HepG2 (cell line): ENCODE measurements at regions not wholly inside any gene's neighbourhood (a gene's known extent, or its start where the extent isn't known, plus 50 kb on each side); places are given as distances from the start of the nearest gene placed in this dataset.

Source experiments
- ATAC-seq: fragments of 200-7000 bp; cut with Tn5 transposase; 3 replicates; pipeline ENCODE4 v1.9.1; 2020; ENCODE audit warnings: mild to moderate bottlenecking, moderate library complexity
- BruUV-seq: library from RNA; stranded (reverse); fragments of 400-500 nt; replicated peaks from 2 replicates; lab custom pipeline; 2021; lab: Mats Ljungman, UMichigan
- CTCF ChIA-PET: fragments of 300-600 bp; formaldehyde crosslinking; extraction: SDS; loops from one replicate; lab custom pipeline; 2021; ENCODE audit warnings: low total read pairs, inconsistent platforms, low intra/inter-chr PET ratio; lab: Yijun Ruan, JAX
- POLR2A ChIA-PET: fragments of 350-600 bp; sonication (Branson Sonifier 250); formaldehyde crosslinking; loops from one replicate; lab custom pipeline; 2020; ENCODE audit warnings: antibody characterized with exemption, inconsistent platforms; lab: Yijun Ruan, JAX
- DNase-seq: peaks from one replicate; pipeline ENCODE4 v3.0.0-alpha.2; 2015; ENCODE audit warnings: low spot score
- FAIRE-seq: peaks from 3 replicates; lab custom pipeline; 2011; peaks lifted over from hg19 to GRCh38; lab: Jason Lieb, UNC
- H2AFZ ChIP-seq: one replicate; pipeline ENCODE4 v1.6.1; 2011; ENCODE audit warnings: low read length, inconsistent platforms
- H3K27ac ChIP-seq: fragments of 300-600 bp; 3 replicates; pipeline ENCODE4 v1.8.0; 2011; ENCODE audit warnings: mixed run types, mild to moderate bottlenecking, mixed read lengths, low read length, inconsistent platforms; ENCODE audit not compliant: insufficient read depth; ENCODE audit errors: extremely low read length
- H3K27me3 ChIP-seq, 2 experiments: fragments of 200-600 bp in 1 of 2; 2 replicates in 1 of 2; 3 replicates in 1 of 2; pipeline versions ENCODE4 v1.6.0 to v1.8.0; 2011; ENCODE audit warnings: low read length in 2 of 2, mild to moderate bottlenecking in 2 of 2, moderate library complexity in 2 of 2, inconsistent platforms in 1 of 2; ENCODE audit not compliant: insufficient read depth in 2 of 2, control insufficient read depth in 1 of 2
- H3K36me3 ChIP-seq, 2 experiments: fragments of 200-600 bp in 1 of 2; replicated peaks in 1 of 2; 2 replicates in 1 of 2; 3 replicates in 1 of 2; pipeline versions ENCODE4 v1.5.1 to v1.8.0; 2011; ENCODE audit warnings: low read length in 2 of 2, inconsistent platforms in 1 of 2; ENCODE audit not compliant: insufficient read depth in 2 of 2, control insufficient read depth in 1 of 2
- H3K4me1 ChIP-seq: 2 replicates; pipeline ENCODE4 v1.5.1; 2012; ENCODE audit warnings: low read length, inconsistent platforms; ENCODE audit not compliant: insufficient read depth
- H3K4me2 ChIP-seq: 2 replicates; pipeline ENCODE4 v1.6.0; 2011; ENCODE audit warnings: low read depth, low read length, inconsistent platforms
- H3K4me3 ChIP-seq, 3 experiments: fragments of 200-600 bp in 1 of 3; sonication (generic), shearing (Covaris generic) in 1 of 3; replicated peaks in 1 of 3; 2 replicates each; pipeline ENCODE4 v1.5.1; 2011 to 2016; ENCODE audit warnings: low read length in 3 of 3, inconsistent platforms in 2 of 3, low read depth in 2 of 3, mild to moderate bottlenecking in 2 of 3, control low read depth in 1 of 3, mixed read lengths in 1 of 3; ENCODE audit not compliant: insufficient read depth in 1 of 3
- H3K79me2 ChIP-seq: one replicate; pipeline ENCODE4 v1.6.1; 2011; ENCODE audit warnings: low read length, inconsistent platforms; ENCODE audit not compliant: insufficient read depth
- H3K9ac ChIP-seq: 2 replicates; pipeline ENCODE4 v1.6.0; 2011; ENCODE audit warnings: mild to moderate bottlenecking, low read depth, low read length, inconsistent platforms; ENCODE audit not compliant: insufficient read depth
- H3K9me3 ChIP-seq: 2 replicates; pipeline ENCODE4 v1.5.1; 2012; ENCODE audit warnings: mild to moderate bottlenecking, low read length
- H4K20me1 ChIP-seq: 2 replicates; pipeline ENCODE4 v1.6.0; 2011; ENCODE audit warnings: inconsistent platforms, mild to moderate bottlenecking, low read length, moderate library complexity; ENCODE audit not compliant: insufficient read depth
- ERF ChIP-seq: IDR thresholded peaks from 2 replicates; pipeline ENCODE4 v1.6.1; 2018; ENCODE audit warnings: missing biosample characterization, missing genetic modification reagents
- GABPB1 ChIP-seq: IDR thresholded peaks from 2 replicates; pipeline ENCODE4 v1.6.1; 2016; ENCODE audit warnings: mild to moderate bottlenecking, missing genetic modification reagents, moderate library complexity, missing compliant biosample characterization
- HNF4G ChIP-seq, 2 experiments: sonication (generic) in 1 of 2; formaldehyde crosslinking in 1 of 2; IDR thresholded peaks; 2 replicates each; pipeline versions ENCODE4 v1.4.0 to v1.6.1; 2011 to 2020; ENCODE audit warnings: borderline replicate concordance in 2 of 2, low read depth in 2 of 2, mild to moderate bottlenecking in 2 of 2, low read length in 1 of 2, missing genetic modification reagents in 1 of 2, moderate library complexity in 1 of 2
- NONO ChIP-seq, 2 experiments: fragments of 450-650 bp in 1 of 2; sonication (generic) in 1 of 2; formaldehyde crosslinking in 1 of 2; IDR thresholded peaks in 1 of 2; conservative IDR thresholded peaks in 1 of 2; 2 replicates each; pipeline versions ENCODE4 v1.6.1 to v1.8.0; 2017 to 2022; ENCODE audit warnings: mild to moderate bottlenecking in 1 of 2, missing genetic modification reagents in 1 of 2, moderate library complexity in 1 of 2
- PHF20 ChIP-seq: sonication (generic); formaldehyde crosslinking; IDR thresholded peaks from 2 replicates; pipeline ENCODE4 v1.5.0; 2020; ENCODE audit warnings: mild to moderate bottlenecking, missing genetic modification reagents
- SAP130 ChIP-seq: IDR thresholded peaks from 2 replicates; pipeline ENCODE4 v1.6.1; 2016; ENCODE audit warnings: low read depth
- SMYD3 ChIP-seq: sonication (generic); formaldehyde crosslinking; IDR thresholded peaks from 2 replicates; pipeline ENCODE4 v1.8.1; 2023; ENCODE audit warnings: mild to moderate bottlenecking, missing genetic modification reagents
- SP2 ChIP-seq: sonication (generic); formaldehyde crosslinking; IDR thresholded peaks from 2 replicates; pipeline ENCODE4 v1.5.1; 2020; ENCODE audit warnings: mild to moderate bottlenecking, missing genetic modification reagents
- XRCC5 ChIP-seq: fragments of 200-400 bp; formaldehyde crosslinking; optimal IDR thresholded peaks from 2 replicates; pipeline ENCODE3; 2017; ENCODE audit warnings: mild to moderate bottlenecking, low read length
- ZNF232 ChIP-seq: sonication (generic); formaldehyde crosslinking; IDR thresholded peaks from 2 replicates; pipeline ENCODE4 v1.4.0; 2020; ENCODE audit warnings: missing genetic modification reagents, borderline replicate concordance
- ZNF343 ChIP-seq: sonication (generic); formaldehyde crosslinking; IDR thresholded peaks from 2 replicates; pipeline ENCODE4 v1.4.0; 2020; ENCODE audit warnings: mild to moderate bottlenecking, missing genetic modification reagents
- ZNF451 ChIP-seq: sonication (generic); formaldehyde crosslinking; IDR thresholded peaks from 2 replicates; pipeline ENCODE4 v1.5.0; 2020; ENCODE audit warnings: mild to moderate bottlenecking, missing genetic modification reagents
- ZNF558 ChIP-seq: sonication (generic); formaldehyde crosslinking; IDR thresholded peaks from 2 replicates; pipeline ENCODE4 v1.9.0; 2022; ENCODE audit warnings: mild to moderate bottlenecking, missing genetic modification reagents, borderline replicate concordance
- ZSCAN9 ChIP-seq: IDR thresholded peaks from 2 replicates; pipeline ENCODE4 v1.6.1; 2016; ENCODE audit warnings: borderline replicate concordance
- WGBS: methylation state at CpG from one replicate; pipeline ENCODE4 v1.1.6; 2017; ENCODE audit warnings: low lambda C conversion rate; 5-methylcytosine and 5-hydroxymethylcytosine counted together
- in situ Hi-C: cut with HindIII; loops from 2 replicates; pipeline ENCODE4 v1.10.0; 2017; ENCODE audit warnings: low pct_unique_long_range_greater_than_20kb; ENCODE audit not compliant: extremely low pct_ligation_motif_present
- intact Hi-C: fragments of 100-400 bp; cut with micrococcal nuclease; formaldehyde crosslinking; loops from one replicate; pipeline ENCODE4 v1.10.0; 2022; ENCODE audit not compliant: unreplicated experiment
- TF ChIP-seq, protein P1 (sequence below): conservative IDR thresholded peaks from 2 replicates; pipeline ENCODE4 v1.6.1; 2018; ENCODE audit warnings: missing genetic modification reagents
- TF ChIP-seq, protein P2 (sequence below): sonication (generic); formaldehyde crosslinking; IDR thresholded peaks from 2 replicates; pipeline ENCODE4 v1.8.1; 2023; ENCODE audit warnings: missing genetic modification reagents, inconsistent platforms, borderline replicate concordance
- TF ChIP-seq, protein P3 (sequence below): sonication (generic); formaldehyde crosslinking; IDR thresholded peaks from 2 replicates; pipeline ENCODE4 v1.4.0; 2020; ENCODE audit warnings: missing genetic modification reagents, borderline replicate concordance
- TF ChIP-seq, protein P4 (sequence below): sonication (generic); formaldehyde crosslinking; IDR thresholded peaks from 2 replicates; pipeline ENCODE4 v1.5.1; 2020; ENCODE audit warnings: mild to moderate bottlenecking, moderate library complexity, missing genetic modification reagents

DNA sequence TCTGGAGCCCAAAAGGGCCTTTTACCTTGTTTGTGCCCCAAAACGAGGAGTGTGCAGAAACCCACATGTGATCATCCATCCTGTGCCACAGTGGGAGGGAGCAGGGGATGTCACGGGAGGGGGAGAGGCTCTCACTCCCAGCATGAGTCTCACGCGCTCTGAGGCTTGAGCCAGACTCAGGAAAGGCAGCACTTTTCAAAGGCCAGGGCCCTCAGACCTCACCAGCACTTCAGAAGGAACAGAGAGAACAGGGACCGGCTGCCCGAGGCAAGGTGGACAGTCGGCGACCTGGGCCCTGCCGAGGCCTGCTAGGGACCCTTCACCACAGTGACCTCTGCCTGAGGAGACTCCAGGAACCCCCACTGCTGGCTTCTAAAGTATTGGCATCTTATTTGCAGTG is 71.7 kb upstream of the WASF3 start (continued):
- TF ChIP-seq, protein P1, sequence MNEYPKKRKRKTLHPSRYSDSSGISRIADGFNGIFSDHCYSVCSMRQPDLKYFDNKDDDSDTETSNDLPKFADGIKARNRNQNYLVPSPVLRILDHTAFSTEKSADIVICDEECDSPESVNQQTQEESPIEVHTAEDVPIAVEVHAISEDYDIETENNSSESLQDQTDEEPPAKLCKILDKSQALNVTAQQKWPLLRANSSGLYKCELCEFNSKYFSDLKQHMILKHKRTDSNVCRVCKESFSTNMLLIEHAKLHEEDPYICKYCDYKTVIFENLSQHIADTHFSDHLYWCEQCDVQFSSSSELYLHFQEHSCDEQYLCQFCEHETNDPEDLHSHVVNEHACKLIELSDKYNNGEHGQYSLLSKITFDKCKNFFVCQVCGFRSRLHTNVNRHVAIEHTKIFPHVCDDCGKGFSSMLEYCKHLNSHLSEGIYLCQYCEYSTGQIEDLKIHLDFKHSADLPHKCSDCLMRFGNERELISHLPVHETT (CRISPR knock-in tag): no peak
- TF ChIP-seq ZNF558: no peak
- TF ChIP-seq ZSCAN9 (CRISPR knock-in tag): no peak

DNA sequence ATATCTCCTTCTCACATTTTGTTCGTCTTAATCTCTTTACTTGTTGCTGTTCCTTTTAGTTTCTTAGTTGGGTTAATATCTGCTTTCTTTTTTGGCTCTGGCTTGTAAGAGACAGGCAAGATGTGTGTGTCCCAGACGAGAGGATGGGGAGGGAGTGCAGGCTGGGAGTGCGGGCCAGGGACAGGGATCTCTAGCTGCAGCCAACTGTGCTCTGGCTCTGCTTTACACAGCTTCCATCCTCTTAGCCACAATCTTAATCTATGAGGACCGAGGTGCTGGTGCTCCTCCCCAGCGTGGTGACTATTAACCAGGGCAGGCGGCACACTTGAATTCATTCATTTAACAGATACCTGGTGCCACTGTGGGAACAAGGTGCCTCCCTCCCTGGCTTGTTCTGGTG is 70.9 kb upstream of the WASF3 start:
- no peak overlapping the region for H3K4me2 ChIP-seq
- in situ Hi-C loops: no loop called here
- no peaks in the 10 kb centered on the region for H3K36me3 ChIP-seq
- no peaks in the 10 kb centered on the region for H3K79me2 ChIP-seq
- BruUV-seq: no TSS peak
- no peaks in the 10 kb centered on the region for H3K9me3 ChIP-seq
- no peaks in the 10 kb centered on the region for H4K20me1 ChIP-seq
- POLR2A ChIA-PET: no interaction called here
- H3K4me3 ChIP-seq: no peak overlapping the region
- FAIRE-seq (no peak), DNase-seq (no peak), ATAC-seq (no peak)
- H3K9ac ChIP-seq: no peak overlapping the region
- no peak overlapping the region for H3K27ac ChIP-seq
- no peaks in the 10 kb centered on the region for H3K4me1 ChIP-seq
- H2AFZ ChIP-seq: no peak overlapping the region
- CTCF ChIA-PET: interaction anchor here (0.6 kb wide), 1 partner anchor 198 kb away, joined by 3 read pairs; no protein-coding TSS in a partner anchor
- 8% methylated on average over 6 of the region's 6 CpGs for WGBS
- intact Hi-C loops: no loop called here
- peaks cover 2 to 28% of the 10 kb centered on the region in 2 experiments; a peak in 4 of 5 replicates for H3K27me3 ChIP-seq
- TF ChIP-seq PHF20 (CRISPR knock-in tag) (no peak), ZNF343 (CRISPR knock-in tag) (no peak), GABPB1 (CRISPR knock-in tag) (no peak), SP2 (no peak), SMYD3 (no peak), NONO (IDR thresholded peaks at IDR 0.05) (no peak), NONO (CRISPR knock-in tag; conservative IDR thresholded peaks at IDR 0.05) (no peak), XRCC5 (no peak), ZNF451 (CRISPR knock-in tag) (no peak), HNF4G (IDR thresholded peaks at IDR 0.05; ENCODE audit: borderline replicate concordance, low read depth, low read length) (no peak), HNF4G (CRISPR knock-in tag; IDR thresholded peaks at IDR 0.05; ENCODE audit: borderline replicate concordance, low read depth) (no peak), ERF (CRISPR knock-in tag) (no peak), ZNF232 (no peak), SAP130 (CRISPR knock-in tag) (no peak)
- TF ChIP-seq, protein P2, sequence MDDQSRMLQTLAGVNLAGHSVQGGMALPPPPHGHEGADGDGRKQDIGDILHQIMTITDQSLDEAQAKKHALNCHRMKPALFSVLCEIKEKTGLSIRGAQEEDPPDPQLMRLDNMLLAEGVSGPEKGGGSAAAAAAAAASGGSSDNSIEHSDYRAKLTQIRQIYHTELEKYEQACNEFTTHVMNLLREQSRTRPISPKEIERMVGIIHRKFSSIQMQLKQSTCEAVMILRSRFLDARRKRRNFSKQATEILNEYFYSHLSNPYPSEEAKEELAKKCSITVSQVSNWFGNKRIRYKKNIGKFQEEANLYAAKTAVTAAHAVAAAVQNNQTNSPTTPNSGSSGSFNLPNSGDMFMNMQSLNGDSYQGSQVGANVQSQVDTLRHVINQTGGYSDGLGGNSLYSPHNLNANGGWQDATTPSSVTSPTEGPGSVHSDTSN: no peak
- TF ChIP-seq, protein P3, sequence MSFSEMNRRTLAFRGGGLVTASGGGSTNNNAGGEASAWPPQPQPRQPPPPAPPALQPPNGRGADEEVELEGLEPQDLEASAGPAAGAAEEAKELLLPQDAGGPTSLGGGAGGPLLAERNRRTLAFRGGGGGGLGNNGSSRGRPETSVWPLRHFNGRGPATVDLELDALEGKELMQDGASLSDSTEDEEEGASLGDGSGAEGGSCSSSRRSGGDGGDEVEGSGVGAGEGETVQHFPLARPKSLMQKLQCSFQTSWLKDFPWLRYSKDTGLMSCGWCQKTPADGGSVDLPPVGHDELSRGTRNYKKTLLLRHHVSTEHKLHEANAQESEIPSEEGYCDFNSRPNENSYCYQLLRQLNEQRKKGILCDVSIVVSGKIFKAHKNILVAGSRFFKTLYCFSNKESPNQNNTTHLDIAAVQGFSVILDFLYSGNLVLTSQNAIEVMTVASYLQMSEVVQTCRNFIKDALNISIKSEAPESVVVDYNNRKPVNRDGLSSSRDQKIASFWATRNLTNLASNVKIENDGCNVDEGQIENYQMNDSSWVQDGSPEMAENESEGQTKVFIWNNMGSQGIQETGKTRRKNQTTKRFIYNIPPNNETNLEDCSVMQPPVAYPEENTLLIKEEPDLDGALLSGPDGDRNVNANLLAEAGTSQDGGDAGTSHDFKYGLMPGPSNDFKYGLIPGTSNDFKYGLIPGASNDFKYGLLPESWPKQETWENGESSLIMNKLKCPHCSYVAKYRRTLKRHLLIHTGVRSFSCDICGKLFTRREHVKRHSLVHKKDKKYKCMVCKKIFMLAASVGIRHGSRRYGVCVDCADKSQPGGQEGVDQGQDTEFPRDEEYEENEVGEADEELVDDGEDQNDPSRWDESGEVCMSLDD (CRISPR knock-in tag): no peak
- TF ChIP-seq, protein P4, sequence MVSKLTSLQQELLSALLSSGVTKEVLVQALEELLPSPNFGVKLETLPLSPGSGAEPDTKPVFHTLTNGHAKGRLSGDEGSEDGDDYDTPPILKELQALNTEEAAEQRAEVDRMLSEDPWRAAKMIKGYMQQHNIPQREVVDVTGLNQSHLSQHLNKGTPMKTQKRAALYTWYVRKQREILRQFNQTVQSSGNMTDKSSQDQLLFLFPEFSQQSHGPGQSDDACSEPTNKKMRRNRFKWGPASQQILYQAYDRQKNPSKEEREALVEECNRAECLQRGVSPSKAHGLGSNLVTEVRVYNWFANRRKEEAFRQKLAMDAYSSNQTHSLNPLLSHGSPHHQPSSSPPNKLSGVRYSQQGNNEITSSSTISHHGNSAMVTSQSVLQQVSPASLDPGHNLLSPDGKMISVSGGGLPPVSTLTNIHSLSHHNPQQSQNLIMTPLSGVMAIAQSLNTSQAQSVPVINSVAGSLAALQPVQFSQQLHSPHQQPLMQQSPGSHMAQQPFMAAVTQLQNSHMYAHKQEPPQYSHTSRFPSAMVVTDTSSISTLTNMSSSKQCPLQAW (CRISPR knock-in tag): no peak
